ACC112 (cell line): ENCODE measurements at regions not wholly inside any gene's neighbourhood (a gene's known extent, or its start where the extent isn't known, plus 50 kb on each side); places are given as distances from the start of the nearest gene placed in this dataset.
"Not testable (repeated sequence)": the region's sequence is repeated elsewhere in the genome, so short reads cannot be mapped to it uniquely, and the experiment has no call there.

Experiments used
- H2AFZ ChIP-seq: fragments of 200-600 bp; sonication (generic); one replicate; pipeline ENCODE4 v1.6.0; 2017; ENCODE audit warnings: antibody characterized with exemption, low read length; ENCODE audit not compliant: unreplicated experiment
- H3K27ac ChIP-seq: fragments of 200-600 bp; sonication (generic); 2 replicates; pipeline ENCODE4 v1.5.1; 2014; ENCODE audit warnings: low read depth, mild to moderate bottlenecking, antibody characterized with exemption, low read length, moderate library complexity
- H3K27me3 ChIP-seq: fragments of 200-600 bp; sonication (generic); 2 replicates; pipeline ENCODE4 v1.6.1; 2014; ENCODE audit warnings: mild to moderate bottlenecking, antibody characterized with exemption, low read length, moderate library complexity, mixed read lengths; ENCODE audit not compliant: insufficient read depth
- H3K36me3 ChIP-seq: fragments of 200-600 bp; sonication (generic); 2 replicates; pipeline ENCODE4 v1.6.1; 2016; ENCODE audit warnings: mild to moderate bottlenecking, antibody characterized with exemption, low read length, moderate library complexity, mixed read lengths; ENCODE audit not compliant: insufficient read depth
- H3K4me1 ChIP-seq: fragments of 200-600 bp; sonication (generic); one replicate; pipeline ENCODE4 v1.6.1; 2016; ENCODE audit warnings: low read length, mixed read lengths; ENCODE audit not compliant: insufficient read depth, unreplicated experiment, control insufficient read depth
- H3K4me3 ChIP-seq: fragments of 200-600 bp; sonication (generic); 2 replicates; pipeline ENCODE4 v1.5.1; 2014; ENCODE audit warnings: mild to moderate bottlenecking, low read depth, low read length
- H3K79me2 ChIP-seq: fragments of 200-600 bp; sonication (generic); one replicate; pipeline ENCODE4 v1.6.0; 2016; ENCODE audit warnings: low read length; ENCODE audit not compliant: control insufficient read depth, unreplicated experiment, insufficient read depth

DNA sequence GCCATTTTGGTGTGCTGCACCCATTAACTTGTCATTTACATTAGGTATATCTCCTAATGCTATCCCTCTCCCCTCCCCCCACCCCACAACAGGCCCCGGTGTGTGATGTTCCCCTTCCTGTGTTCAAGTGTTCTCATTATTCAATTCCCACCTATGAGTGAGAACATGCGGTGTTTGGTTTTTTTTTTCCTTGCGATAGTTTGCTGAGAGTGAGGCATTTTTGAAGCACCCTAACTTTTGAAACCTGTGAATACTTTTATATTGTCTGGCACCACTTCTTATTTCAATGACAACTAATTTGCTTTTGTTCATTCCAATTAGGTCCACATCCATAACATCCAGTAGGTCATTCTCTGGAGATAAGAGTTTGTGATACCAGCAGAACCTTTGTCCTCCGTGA is 244.0 kb upstream of the PTGER4 start:
- not testable (repeated sequence) for H3K27ac ChIP-seq, H3K36me3 ChIP-seq, H3K4me3 ChIP-seq, H3K27me3 ChIP-seq, H3K79me2 ChIP-seq, H2AFZ ChIP-seq, H3K4me1 ChIP-seq

DNA sequence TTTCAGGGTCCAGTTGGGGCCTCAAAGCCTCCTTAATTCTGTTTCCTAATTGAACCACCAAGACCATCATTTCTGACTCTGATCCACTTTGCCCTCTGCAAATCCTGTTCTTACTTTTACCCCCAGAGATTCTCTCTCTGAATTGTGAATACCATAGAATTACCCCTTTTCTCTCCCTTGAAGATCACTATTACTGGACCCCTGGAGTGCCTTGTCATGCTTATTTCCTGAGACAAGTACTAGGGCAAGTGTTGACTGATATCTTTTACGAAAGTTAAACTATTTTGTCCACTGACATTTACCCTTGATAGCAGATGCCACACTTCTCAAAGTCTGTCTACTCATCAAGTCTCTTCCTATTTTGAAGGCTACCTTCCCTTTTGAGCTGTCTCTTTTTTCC is 246.9 kb upstream of the PTGER4 start:
- Histone ChIP-seq H3K4me1 (peaks cover 26% of the 10 kb centered on the region), H3K79me2 (no peaks in the 10 kb centered on the region), H3K27ac (no peak overlapping the region), H2AFZ (no peak overlapping the region), H3K27me3 (no peaks in the 10 kb centered on the region), H3K36me3 (no peaks in the 10 kb centered on the region), H3K4me3 (no peak overlapping the region)

DNA sequence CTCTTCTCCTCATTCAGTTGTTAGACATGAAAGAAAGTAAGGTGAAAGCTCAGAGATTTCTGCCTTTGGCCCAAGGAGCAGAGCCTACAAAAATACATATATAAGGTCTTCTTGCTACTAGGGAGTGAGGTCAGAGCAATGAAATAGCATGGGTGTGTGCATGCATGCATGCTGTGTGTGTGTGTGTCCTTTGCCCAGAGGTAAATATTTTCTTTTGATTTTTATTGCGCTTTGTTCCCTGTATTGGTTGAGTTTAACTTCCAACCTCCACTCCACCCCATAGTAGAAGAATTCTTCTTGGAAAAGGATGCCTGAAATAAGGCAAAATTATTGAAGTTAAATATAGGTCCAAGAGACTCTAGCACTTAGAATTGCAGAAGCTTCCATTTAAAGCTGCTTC is 248.0 kb upstream of the PTGER4 start:
- no peaks in the 10 kb centered on the region for H3K36me3 ChIP-seq
- H3K4me1 ChIP-seq: peaks cover 29% of the 10 kb centered on the region
- no peak overlapping the region for H2AFZ ChIP-seq
- no peak overlapping the region for H3K4me3 ChIP-seq
- no peak overlapping the region for H3K27ac ChIP-seq
- H3K27me3 ChIP-seq: no peaks in the 10 kb centered on the region
- no peaks in the 10 kb centered on the region for H3K79me2 ChIP-seq

DNA sequence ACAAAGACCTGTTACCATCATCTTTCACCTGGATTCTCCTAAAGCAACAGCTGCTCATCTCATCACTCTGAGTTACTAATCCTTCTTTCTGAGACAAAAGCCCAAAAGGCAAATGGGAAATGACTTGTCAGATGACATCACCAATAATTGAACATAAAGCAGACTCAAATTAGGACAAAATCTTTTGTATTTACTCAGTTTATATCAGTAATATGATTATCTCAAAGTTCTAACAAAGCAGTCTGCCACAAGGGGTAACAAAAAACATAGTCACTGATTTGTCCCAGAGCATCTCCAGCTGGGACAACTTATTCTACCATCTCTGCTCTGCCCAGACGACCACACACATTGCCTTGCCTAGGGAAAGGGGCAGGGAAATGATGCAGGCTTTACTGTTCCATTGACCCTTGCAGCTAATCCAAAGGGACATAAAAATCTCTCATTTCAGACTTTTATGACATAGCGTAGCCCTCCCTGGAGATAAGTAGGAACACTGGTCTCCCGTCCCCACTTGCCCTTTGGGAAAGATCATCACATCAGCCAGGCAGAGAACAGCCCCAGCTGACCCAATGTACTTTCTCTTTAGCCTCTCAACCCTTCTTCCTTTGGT is 249.5 kb upstream of the PTGER4 start:
- H3K36me3 ChIP-seq: no peaks in the 10 kb centered on the region
- H3K4me3 ChIP-seq: no peak overlapping the region
- H3K27ac ChIP-seq: no peak overlapping the region
- H2AFZ ChIP-seq: no peak overlapping the region
- no peaks in the 10 kb centered on the region for H3K79me2 ChIP-seq
- no peaks in the 10 kb centered on the region for H3K27me3 ChIP-seq
- peaks cover 29% of the 10 kb centered on the region for H3K4me1 ChIP-seq

DNA sequence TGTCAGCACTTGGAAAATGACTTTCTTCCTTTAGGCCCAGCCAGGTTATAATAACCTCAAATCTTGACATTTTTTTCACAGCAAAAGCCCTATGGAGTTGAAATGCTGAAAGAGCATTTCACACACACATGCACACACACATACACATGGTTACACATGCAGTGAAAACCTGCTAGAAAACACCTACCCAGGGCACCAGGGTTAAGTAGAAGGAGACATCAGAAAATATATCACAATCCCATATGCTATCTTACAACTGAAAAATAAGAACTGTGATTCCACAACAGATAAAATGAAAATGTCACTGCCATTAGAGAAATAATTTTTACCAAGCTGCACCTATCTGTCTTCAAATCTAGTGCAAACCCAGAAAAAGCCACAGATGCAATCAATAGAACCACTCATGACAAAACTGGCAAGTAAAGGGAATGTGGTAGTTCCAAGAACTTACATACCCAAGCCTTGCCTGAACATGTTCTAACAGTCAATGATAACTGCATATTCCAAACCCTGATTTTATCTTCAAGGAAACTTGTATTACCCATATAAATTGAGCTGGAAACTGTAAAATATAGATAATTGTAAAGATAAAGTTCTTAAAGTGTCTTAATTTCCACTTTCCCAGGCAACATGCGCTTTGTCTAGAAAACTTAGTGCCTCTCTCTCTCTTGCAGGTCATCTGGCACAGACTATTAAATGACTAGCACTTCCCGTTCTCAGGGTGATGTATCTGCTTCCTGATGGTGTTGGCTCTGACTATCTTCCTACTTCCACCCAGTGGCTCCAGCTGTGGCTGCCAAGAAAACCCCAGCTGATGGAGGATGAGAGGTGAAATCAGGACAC is 250.2 kb upstream of the PTGER4 start:
- H3K4me3 ChIP-seq: no peak overlapping the region
- no peaks in the 10 kb centered on the region for H3K27me3 ChIP-seq
- no peak overlapping the region for H3K27ac ChIP-seq
- H2AFZ ChIP-seq: no peak overlapping the region
- H3K79me2 ChIP-seq: no peaks in the 10 kb centered on the region
- no peaks in the 10 kb centered on the region for H3K36me3 ChIP-seq
- H3K4me1 ChIP-seq: peaks cover 29% of the 10 kb centered on the region

DNA sequence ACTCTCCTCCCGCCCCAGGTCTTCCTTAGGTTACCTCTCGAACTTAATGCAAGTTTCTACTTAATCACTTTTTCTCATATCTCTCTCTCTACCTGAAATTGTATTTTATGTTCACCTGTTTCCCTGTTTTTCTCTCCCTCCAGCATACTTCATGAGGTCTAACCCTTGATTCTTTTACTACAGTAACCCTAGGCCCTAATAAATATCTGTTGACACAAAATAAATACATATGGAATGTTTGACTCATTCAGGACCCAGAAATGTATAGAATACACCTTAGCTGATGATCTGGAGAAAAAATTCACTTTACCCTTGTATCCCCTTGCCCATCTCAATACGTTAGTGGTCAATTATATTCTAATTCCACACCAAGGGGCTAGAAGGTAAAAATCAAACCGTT is 250.9 kb upstream of the PTGER4 start:
- Histone ChIP-seq H3K27ac (no peak overlapping the region), H3K36me3 (no peaks in the 10 kb centered on the region), H3K79me2 (no peaks in the 10 kb centered on the region), H3K4me1 (peaks cover 29% of the 10 kb centered on the region), H3K27me3 (no peaks in the 10 kb centered on the region), H3K4me3 (no peak overlapping the region), H2AFZ (no peak overlapping the region)

DNA sequence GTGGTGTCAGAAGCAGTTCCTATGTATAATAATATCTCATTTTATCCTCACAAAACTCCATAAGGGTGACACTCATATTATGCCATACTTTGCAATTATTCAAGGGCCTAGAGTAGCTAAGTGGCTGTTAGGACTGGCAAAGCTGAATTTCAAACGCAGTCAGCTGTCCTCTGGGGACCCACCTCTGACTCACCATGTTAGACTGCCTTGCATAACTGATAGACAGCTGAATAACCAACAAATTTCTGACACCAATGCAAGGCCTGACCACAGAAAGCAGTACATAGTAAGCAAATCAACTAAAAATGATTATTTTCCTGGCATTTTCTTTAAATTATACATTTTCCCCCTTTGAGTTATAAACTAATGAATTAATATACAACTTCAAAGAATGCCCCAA is 251.6 kb upstream of the PTGER4 start:
- no peak overlapping the region for H3K4me3 ChIP-seq
- H3K27me3 ChIP-seq: no peaks in the 10 kb centered on the region
- no peaks in the 10 kb centered on the region for H3K79me2 ChIP-seq
- H3K4me1 ChIP-seq: peaks cover 29% of the 10 kb centered on the region
- H3K27ac ChIP-seq: no peak overlapping the region
- H2AFZ ChIP-seq: no peak overlapping the region
- no peaks in the 10 kb centered on the region for H3K36me3 ChIP-seq

DNA sequence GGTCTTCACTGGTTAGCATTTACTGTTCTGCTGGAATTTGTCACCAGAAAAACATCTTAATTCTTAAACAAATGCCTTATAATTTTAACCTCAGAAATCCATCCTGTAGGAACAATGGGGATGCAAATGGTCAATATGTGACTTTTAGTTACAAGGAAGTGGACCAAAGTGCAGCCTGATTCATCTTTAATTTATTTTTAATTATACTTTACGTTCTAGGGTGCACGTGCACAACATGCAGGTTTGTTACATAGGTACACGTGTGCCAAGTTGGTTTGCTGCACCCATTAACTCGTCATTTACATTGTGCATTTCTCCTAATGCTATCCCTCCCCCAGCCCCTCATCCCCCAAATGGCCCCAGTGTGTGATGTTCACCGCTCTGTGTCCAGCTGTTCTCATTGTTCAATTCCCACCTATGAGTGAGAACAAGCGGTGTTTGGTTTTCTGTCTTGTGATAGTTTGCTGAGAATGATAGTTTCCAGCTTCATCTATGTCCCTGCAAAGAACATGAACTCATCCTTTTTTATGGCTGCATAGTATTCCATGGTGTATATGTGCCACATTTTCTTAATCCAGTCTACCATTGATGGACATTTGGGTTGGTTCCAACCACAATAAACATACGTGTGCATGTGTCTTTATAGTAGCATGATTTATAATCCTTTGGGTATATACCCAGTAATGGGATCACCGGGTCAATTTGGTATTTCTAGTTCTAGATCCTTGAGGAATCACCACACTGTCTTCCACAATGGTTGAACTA is 262.5 kb upstream of the PTGER4 start:
- not testable (repeated sequence) for H3K27ac ChIP-seq, H3K79me2 ChIP-seq, H3K27me3 ChIP-seq, H3K36me3 ChIP-seq, H3K4me3 ChIP-seq, H2AFZ ChIP-seq, H3K4me1 ChIP-seq

DNA sequence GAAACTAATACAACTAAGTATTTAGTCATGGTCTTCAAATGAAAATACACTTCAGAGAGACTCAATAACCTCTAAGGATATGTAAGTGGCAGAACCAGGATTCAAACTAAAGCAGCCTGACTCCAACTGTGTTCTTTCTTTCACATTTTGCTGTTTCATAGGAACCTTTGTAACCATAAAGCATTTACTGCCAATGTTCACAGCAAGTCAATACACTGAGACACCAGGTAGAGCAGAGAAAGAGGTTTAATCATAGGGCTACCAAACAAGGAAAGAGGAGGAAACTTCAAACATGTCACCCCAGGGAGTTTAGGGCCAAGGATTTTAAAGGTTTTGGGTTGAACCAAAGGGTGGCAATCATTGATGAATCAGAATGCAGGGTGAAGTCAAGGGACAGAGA is 263.1 kb upstream of the PTGER4 start:
- Histone ChIP-seq H3K4me3 (no peak overlapping the region), H3K27me3 (no peaks in the 10 kb centered on the region), H3K27ac (no peak overlapping the region)

DNA sequence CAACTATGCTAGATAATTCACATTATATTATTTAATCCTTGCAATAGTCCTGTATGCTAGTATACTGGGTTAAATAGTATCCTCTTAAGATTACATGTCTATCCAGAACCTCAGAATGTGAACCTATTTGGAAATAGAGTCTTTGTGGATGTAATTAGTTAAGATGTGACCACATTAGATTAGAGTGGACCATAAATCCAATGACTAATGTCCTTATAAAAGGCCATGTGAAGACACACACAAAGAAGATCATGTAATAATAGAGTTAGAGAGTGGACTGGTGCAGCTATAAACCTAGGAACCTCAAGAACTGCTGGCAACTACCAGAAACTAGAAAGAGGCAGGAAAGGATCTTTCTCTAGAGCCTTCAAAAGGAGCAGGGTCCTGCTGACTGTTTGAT is 263.6 kb upstream of the PTGER4 start:
- H3K4me1 ChIP-seq: peaks cover 6% of the 10 kb centered on the region
- no peak overlapping the region for H2AFZ ChIP-seq
- H3K27ac ChIP-seq: no peak overlapping the region
- H3K79me2 ChIP-seq: no peaks in the 10 kb centered on the region
- no peaks in the 10 kb centered on the region for H3K36me3 ChIP-seq
- H3K4me3 ChIP-seq: no peak overlapping the region
- no peaks in the 10 kb centered on the region for H3K27me3 ChIP-seq

More for the DNA sequence above, 263.1 kb upstream of the PTGER4 start:
- H3K36me3 ChIP-seq: no peaks in the 10 kb centered on the region
- H2AFZ ChIP-seq: no peak overlapping the region
- peaks cover under 1% of the 10 kb centered on the region for H3K4me1 ChIP-seq
- H3K79me2 ChIP-seq: no peaks in the 10 kb centered on the region
